Peyer's patch (tissue), 4 donors: ENCODE measurements at regions not wholly inside any gene's neighbourhood (a gene's known extent, or its start where the extent isn't known, plus 50 kb on each side); places are given as distances from the start of the nearest gene placed in this dataset.

Experiments used
- POLR2A ChIP-seq, 2 donors: fragments of 450-650 bp; IDR thresholded peaks; one replicate each; pipeline ENCODE4 v1.5.1; 2017; ENCODE audit warnings: antibody characterized with exemption in 2 of 2, mild to moderate bottlenecking in 2 of 2, moderate library complexity in 2 of 2
- TF ChIP-seq, protein P1 (sequence below), 6 experiments: fragments of 450-650 bp in 4 of 6; fragments of 200-600 bp in 2 of 6; sonication (generic) in 1 of 6; IDR thresholded peaks; one replicate each; pipeline ENCODE4 v1.5.1; 2017 to 2019; ENCODE audit warnings: antibody characterized with exemption in 6 of 6, mild to moderate bottlenecking in 3 of 6, moderate library complexity in 1 of 6

DNA sequence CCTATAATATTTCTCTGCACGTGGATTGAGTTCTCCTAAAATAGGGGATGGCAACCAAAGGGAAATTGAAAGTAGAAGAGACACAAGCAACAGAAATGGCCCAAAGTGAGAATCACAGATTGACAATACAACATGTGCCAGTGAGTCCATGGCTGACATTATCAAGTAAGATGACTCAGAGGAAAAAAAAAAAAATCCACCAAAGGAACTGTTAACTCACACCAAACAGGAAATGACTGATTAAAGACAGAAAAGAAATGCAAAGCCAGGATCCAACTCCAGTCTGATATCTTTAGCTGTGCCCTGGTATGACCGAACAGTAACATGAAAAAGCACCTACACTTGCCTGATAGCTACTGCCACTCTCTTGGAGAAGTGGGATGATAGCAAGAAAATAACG lies 485.0 kb downstream of the PRKD1 start:
- TF ChIP-seq POLR2A (IDR thresholded peaks at IDR 0.05) = no peak
- TF ChIP-seq, protein P1, sequence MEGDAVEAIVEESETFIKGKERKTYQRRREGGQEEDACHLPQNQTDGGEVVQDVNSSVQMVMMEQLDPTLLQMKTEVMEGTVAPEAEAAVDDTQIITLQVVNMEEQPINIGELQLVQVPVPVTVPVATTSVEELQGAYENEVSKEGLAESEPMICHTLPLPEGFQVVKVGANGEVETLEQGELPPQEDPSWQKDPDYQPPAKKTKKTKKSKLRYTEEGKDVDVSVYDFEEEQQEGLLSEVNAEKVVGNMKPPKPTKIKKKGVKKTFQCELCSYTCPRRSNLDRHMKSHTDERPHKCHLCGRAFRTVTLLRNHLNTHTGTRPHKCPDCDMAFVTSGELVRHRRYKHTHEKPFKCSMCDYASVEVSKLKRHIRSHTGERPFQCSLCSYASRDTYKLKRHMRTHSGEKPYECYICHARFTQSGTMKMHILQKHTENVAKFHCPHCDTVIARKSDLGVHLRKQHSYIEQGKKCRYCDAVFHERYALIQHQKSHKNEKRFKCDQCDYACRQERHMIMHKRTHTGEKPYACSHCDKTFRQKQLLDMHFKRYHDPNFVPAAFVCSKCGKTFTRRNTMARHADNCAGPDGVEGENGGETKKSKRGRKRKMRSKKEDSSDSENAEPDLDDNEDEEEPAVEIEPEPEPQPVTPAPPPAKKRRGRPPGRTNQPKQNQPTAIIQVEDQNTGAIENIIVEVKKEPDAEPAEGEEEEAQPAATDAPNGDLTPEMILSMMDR (IDR thresholded peaks at IDR 0.05) = no peak
